Progenitor cell of endocrine pancreas (in vitro differentiated cells): ENCODE measurements at regions not wholly inside any gene's neighbourhood (a gene's known extent, or its start where the extent isn't known, plus 50 kb on each side); places are given as distances from the start of the nearest gene placed in this dataset.
"Not testable (repeated sequence)": the region's sequence is repeated elsewhere in the genome, so short reads cannot be mapped to it uniquely, and the experiment has no call there.

ENCODE experiments used
- DNase-seq: peaks from one replicate; pipeline ENCODE4 v3.0.0; 2021; ENCODE audit warnings: low spot score; ENCODE audit not compliant: unreplicated experiment
- H3K27ac Mint-ChIP-seq: 2 replicates; pipeline ENCODE4 v1.8.0; 2021; ENCODE audit warnings: mild to moderate bottlenecking, moderate library complexity, mixed read lengths
- H3K27me3 Mint-ChIP-seq: 2 replicates; pipeline ENCODE4 v1.8.0; 2021; ENCODE audit warnings: mixed read lengths
- H3K36me3 Mint-ChIP-seq: 2 replicates; pipeline ENCODE4 v1.8.0; 2022; ENCODE audit warnings: mixed read lengths; ENCODE audit not compliant: insufficient read depth
- H3K4me1 Mint-ChIP-seq: 2 replicates; pipeline ENCODE4 v1.8.0; 2021; ENCODE audit warnings: low read depth, mixed read lengths
- H3K4me3 Mint-ChIP-seq: 2 replicates; pipeline ENCODE4 v1.8.0; 2021; ENCODE audit warnings: low read depth, mild to moderate bottlenecking, moderate library complexity, mixed read lengths
- H3K9me3 Mint-ChIP-seq: 2 replicates; pipeline ENCODE4 v1.8.0; 2021; ENCODE audit warnings: low read depth, mixed read lengths
- TF ChIP-seq, protein P1 (sequence below): fragments of 200-600 bp; sonication (generic); IDR thresholded peaks from one replicate; pipeline ENCODE4 v1.5.0; 2021; ENCODE audit warnings: antibody characterized with exemption, mild to moderate bottlenecking; ENCODE audit not compliant: unreplicated experiment

DNA sequence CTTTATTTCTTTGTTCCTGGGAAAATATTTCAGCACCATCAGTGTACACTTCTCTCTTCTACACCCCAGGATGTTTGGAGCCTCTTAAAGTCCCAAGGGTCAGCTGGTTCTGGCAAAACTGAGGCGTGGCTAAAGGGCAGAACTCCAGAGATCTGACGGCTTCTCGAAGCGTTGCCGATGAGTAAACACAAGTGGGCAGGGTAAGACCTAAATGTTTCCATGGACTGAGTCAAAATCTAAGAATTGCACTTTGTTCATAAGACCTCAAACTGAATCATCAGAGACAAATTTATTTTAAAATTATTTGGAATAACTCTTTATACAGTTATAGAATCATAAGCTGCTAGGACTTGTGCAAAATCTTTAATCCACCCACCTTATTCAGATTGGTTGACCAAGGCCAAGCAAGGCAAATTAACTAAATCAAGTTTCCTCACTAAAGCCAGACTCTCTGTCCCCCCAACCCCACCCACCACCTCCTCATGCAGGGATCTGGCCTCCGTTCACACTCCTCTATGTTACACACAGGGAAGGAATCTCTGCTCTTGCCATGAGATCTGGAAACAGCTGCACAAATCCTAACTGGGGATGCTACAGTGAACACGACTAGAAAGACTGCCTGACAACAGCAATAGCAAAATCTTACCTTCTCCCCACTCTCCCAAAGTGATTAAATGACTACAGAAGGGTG is 342.6 kb upstream of the KLHL29 start:
- no peak overlapping the region for H3K27ac Mint-ChIP-seq
- TF ChIP-seq, protein P1, sequence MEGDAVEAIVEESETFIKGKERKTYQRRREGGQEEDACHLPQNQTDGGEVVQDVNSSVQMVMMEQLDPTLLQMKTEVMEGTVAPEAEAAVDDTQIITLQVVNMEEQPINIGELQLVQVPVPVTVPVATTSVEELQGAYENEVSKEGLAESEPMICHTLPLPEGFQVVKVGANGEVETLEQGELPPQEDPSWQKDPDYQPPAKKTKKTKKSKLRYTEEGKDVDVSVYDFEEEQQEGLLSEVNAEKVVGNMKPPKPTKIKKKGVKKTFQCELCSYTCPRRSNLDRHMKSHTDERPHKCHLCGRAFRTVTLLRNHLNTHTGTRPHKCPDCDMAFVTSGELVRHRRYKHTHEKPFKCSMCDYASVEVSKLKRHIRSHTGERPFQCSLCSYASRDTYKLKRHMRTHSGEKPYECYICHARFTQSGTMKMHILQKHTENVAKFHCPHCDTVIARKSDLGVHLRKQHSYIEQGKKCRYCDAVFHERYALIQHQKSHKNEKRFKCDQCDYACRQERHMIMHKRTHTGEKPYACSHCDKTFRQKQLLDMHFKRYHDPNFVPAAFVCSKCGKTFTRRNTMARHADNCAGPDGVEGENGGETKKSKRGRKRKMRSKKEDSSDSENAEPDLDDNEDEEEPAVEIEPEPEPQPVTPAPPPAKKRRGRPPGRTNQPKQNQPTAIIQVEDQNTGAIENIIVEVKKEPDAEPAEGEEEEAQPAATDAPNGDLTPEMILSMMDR = no peak
- no peaks in the 10 kb centered on the region for H3K36me3 Mint-ChIP-seq
- no peaks in the 10 kb centered on the region for H3K9me3 Mint-ChIP-seq
- H3K27me3 Mint-ChIP-seq = peaks cover 9% of the 10 kb centered on the region
- no peak overlapping the region for H3K4me3 Mint-ChIP-seq
- peaks cover 1% of the 10 kb centered on the region for H3K4me1 Mint-ChIP-seq
- DNase-seq = no peak

DNA sequence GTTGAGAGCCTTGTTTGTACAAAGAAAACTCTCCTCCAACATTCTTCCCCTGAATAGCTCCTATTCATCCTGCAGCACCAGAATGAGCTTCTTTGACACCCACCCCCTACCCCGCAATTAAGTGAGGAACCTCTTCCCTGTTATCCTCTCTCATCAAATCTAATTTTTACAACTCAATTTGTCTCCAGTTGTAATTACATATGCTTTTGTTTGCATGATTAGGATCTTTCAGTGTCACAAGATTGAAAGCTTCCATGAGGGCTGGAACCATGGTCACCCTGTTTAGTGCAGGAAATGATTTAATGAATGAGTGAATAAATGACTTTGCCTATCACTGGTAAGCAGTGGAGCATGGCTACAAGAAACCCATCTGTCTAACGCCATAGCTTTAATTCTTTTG is 334.6 kb upstream of the KLHL29 start:
- Mint-ChIP-seq H3K36me3 (no peaks in the 10 kb centered on the region), H3K27ac (no peak overlapping the region)
- TF ChIP-seq, protein P1 = no peak

DNA sequence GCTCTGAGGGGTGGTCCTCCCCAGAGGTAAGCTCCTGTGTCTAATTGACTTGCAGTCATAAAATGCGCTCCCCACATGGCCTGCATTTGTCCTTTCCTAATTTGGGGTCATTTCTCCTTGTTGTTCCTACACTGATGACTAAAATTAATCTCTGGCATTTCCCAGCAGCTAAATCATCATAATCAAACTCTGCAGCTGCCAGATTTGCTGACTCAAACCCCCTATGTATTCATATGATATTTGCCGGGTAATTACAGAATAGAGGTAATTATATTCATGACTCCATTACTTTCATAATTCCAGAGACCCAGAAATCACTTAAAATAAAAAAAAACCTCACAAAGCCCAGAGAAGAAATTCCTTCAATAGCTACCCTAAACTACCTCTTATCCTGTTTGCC is 331.4 kb upstream of the KLHL29 start:
- Mint-ChIP-seq H3K36me3 (no peaks in the 10 kb centered on the region), H3K27me3 (peaks cover 9% of the 10 kb centered on the region), H3K27ac (no peak overlapping the region), H3K4me3 (no peak overlapping the region), H3K4me1 (no peaks in the 10 kb centered on the region), H3K9me3 (no peaks in the 10 kb centered on the region)
- no peak for DNase-seq
- TF ChIP-seq, protein P1 = no peak

More for the DNA sequence above, 334.6 kb upstream of the KLHL29 start:
- Mint-ChIP-seq H3K4me1 (no peaks in the 10 kb centered on the region), H3K27me3 (peaks cover 5% of the 10 kb centered on the region), H3K9me3 (no peaks in the 10 kb centered on the region), H3K4me3 (no peak overlapping the region)
- no peak for DNase-seq

DNA sequence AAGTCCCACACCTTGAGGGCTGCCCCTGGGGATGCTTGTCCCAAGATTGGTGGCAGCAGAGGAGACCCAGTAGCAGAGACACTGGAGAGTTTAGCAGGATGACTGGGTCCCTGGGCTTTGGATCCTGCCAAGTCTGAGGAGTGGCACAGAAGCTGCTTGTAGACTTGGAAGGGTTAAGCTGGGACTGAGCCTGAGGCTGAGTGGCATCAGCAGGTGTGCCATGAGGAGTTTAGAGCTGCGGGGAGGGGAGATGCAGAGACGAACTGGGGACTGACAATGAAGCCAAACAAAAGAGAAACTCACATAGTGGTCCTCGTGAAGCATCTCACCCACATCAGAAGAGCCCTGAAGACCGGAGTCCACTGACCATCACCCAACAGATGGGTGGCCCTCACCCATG is 329.7 kb upstream of the KLHL29 start:
- no peaks in the 10 kb centered on the region for H3K4me1 Mint-ChIP-seq
- H3K27ac Mint-ChIP-seq = no peak overlapping the region
- H3K9me3 Mint-ChIP-seq = no peaks in the 10 kb centered on the region
- H3K27me3 Mint-ChIP-seq = peaks cover 4% of the 10 kb centered on the region
- no peak for DNase-seq
- no peaks in the 10 kb centered on the region for H3K36me3 Mint-ChIP-seq
- H3K4me3 Mint-ChIP-seq = no peak overlapping the region
- TF ChIP-seq, protein P1 = no peak

DNA sequence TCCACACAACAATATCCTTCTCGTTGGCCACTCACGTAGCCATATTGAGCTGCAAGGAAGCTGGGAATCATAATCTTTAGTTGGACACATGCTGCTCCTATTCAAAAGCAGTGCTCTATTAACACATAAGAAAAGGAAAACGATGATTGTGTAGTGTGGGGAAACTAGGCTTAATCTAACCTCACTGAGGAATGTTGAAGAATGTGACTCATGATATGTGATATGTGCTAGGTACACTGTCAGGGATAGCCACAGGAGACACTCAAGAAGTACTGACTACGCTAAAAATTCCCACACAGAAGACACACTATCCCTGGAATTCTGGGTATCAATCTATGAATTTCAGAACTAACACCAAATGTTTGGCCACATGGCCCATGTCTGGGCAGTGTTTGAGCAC is 328.1 kb upstream of the KLHL29 start:
- H3K4me3 Mint-ChIP-seq, H3K27ac Mint-ChIP-seq, H3K27me3 Mint-ChIP-seq, DNase-seq, H3K4me1 Mint-ChIP-seq, H3K9me3 Mint-ChIP-seq, H3K36me3 Mint-ChIP-seq: not testable (repeated sequence)

DNA sequence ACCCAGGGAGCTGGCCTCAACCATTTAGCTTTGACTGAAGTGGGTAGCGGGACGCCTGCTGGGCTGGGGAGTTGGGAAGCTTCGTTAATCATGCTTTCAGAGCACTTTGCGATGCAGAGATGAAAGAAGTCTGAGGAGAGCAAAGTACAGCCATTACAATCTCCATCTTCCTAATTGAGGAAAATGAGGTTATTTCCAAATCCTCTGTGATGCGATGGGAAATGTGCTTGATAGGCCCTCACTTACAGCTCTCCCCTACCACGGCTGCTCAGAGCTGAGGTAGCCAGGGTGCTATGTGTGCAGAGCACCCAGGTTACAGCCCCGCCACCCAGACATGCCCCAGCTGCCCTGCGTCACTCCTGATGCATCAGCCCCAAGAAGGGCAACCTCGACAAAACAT is 326.5 kb upstream of the KLHL29 start:
- H3K36me3 Mint-ChIP-seq = no peaks in the 10 kb centered on the region
- DNase-seq = no peak
- H3K4me1 Mint-ChIP-seq = no peaks in the 10 kb centered on the region
- TF ChIP-seq, protein P1 = no peak
- H3K27me3 Mint-ChIP-seq = peaks cover 9% of the 10 kb centered on the region
- no peak overlapping the region for H3K4me3 Mint-ChIP-seq
- no peak overlapping the region for H3K27ac Mint-ChIP-seq
- H3K9me3 Mint-ChIP-seq = no peaks in the 10 kb centered on the region
